Neural cell (in vitro differentiated cells): ENCODE measurements at regions not wholly inside any gene's neighbourhood (a gene's known extent, or its start where the extent isn't known, plus 50 kb on each side); places are given as distances from the start of the nearest gene placed in this dataset.

Experiments
- H2AFZ ChIP-seq: fragments of 200-600, 300-800 bp; sonication (generic), shearing (Covaris generic); 2 replicates; pipeline ENCODE4 v1.6.0; 2014; ENCODE audit warnings: low read depth, mild to moderate bottlenecking, antibody characterized with exemption, low read length, moderate library complexity
- H3F3A ChIP-seq: fragments of 200-600 bp; shearing (Covaris generic); 2 replicates; pipeline ENCODE4 v1.6.1; 2016; ENCODE audit warnings: mild to moderate bottlenecking, moderate library complexity, mixed read lengths, antibody characterized with exemption, low read length; ENCODE audit not compliant: insufficient read depth, poor library complexity, severe bottlenecking
- H3K27ac ChIP-seq: fragments of 200-600, 300-800 bp; sonication (generic), shearing (Covaris generic); 2 replicates; pipeline ENCODE4 v1.5.1; 2014; ENCODE audit warnings: mild to moderate bottlenecking, low read length, moderate library complexity
- H3K27me3 ChIP-seq: fragments of 300-800, 200-600 bp; sonication (generic), shearing (Covaris generic); 2 replicates; pipeline ENCODE4 v1.6.0; 2014; ENCODE audit warnings: mild to moderate bottlenecking, low read depth, low read length, moderate library complexity; ENCODE audit not compliant: insufficient read depth
- H3K36me3 ChIP-seq: fragments of 300-800, 200-600 bp; sonication (generic), shearing (Covaris generic); 2 replicates; pipeline ENCODE4 v1.5.1; 2014; ENCODE audit warnings: mild to moderate bottlenecking, antibody characterized with exemption, low read length, moderate library complexity; ENCODE audit not compliant: insufficient read depth
- H3K4me2 ChIP-seq: fragments of 300-800, 200-600 bp; sonication (generic), shearing (Covaris generic); 2 replicates; pipeline ENCODE4 v1.6.0; 2014; ENCODE audit warnings: mild to moderate bottlenecking, low read length
- H3K4me3 ChIP-seq: fragments of 300-800, 200-600 bp; sonication (generic), shearing (Covaris generic); 2 replicates; pipeline ENCODE4 v1.5.1; 2014; ENCODE audit warnings: mild to moderate bottlenecking, low read length, moderate library complexity
- H3K79me2 ChIP-seq: fragments of 200-600 bp; shearing (Covaris generic); replicated peaks from 2 replicates; pipeline ENCODE4 v1.6.0; 2014; ENCODE audit warnings: mild to moderate bottlenecking, low read length, moderate library complexity; ENCODE audit not compliant: insufficient read depth
- H3K9ac ChIP-seq: fragments of 300-800, 200-600 bp; sonication (generic), shearing (Covaris generic); 2 replicates; pipeline ENCODE4 v1.6.1; 2016; ENCODE audit warnings: mild to moderate bottlenecking, low read length, mixed read lengths
- H3K9me2 ChIP-seq: fragments of 200-600 bp; shearing (Covaris generic); 2 replicates; pipeline ENCODE4 v1.6.1; 2016; ENCODE audit warnings: mild to moderate bottlenecking, low read length, mixed read lengths; ENCODE audit not compliant: insufficient read depth
- H3K9me3 ChIP-seq: fragments of 200-600, 300-800 bp; sonication (generic), shearing (Covaris generic); 2 replicates; pipeline ENCODE4 v1.6.1; 2016; ENCODE audit warnings: mild to moderate bottlenecking, mixed run types, low read length, moderate library complexity, mixed read lengths
- H4K20me1 ChIP-seq: fragments of 200-600 bp; shearing (Covaris generic); 2 replicates; pipeline ENCODE4 v1.6.1; 2016; ENCODE audit warnings: mild to moderate bottlenecking, mixed run types; ENCODE audit not compliant: insufficient read depth
- EP300 ChIP-seq: fragments of 450-650 bp; conservative IDR thresholded peaks from 2 replicates; pipeline ENCODE4 v1.6.1; 2014; ENCODE audit warnings: antibody characterized with exemption, mild to moderate bottlenecking, moderate library complexity; ENCODE audit not compliant: poor library complexity, severe bottlenecking
- EZH2 ChIP-seq: fragments of 200-600, 300-800 bp; shearing (Covaris generic), sonication (generic); IDR thresholded peaks from 2 replicates; pipeline ENCODE4 v1.6.1; 2014; ENCODE audit warnings: antibody characterized with exemption, low read length, borderline replicate concordance, mild to moderate bottlenecking; ENCODE audit not compliant: insufficient read depth, poor library complexity, severe bottlenecking
- MXI1 ChIP-seq: fragments of 450-650 bp; conservative IDR thresholded peaks from 2 replicates; pipeline ENCODE4 v1.6.1; 2014; ENCODE audit warnings: antibody characterized with exemption, mild to moderate bottlenecking; ENCODE audit not compliant: poor library complexity, severe bottlenecking
- POLR2AphosphoS5 ChIP-seq: IDR thresholded peaks from 2 replicates; pipeline ENCODE4 v1.6.1; 2012
- RAD21 ChIP-seq: fragments of 450-650 bp; conservative IDR thresholded peaks from 2 replicates; pipeline ENCODE4 v1.6.1; 2014; ENCODE audit warnings: antibody characterized with exemption, mild to moderate bottlenecking, moderate library complexity
- SMC3 ChIP-seq: fragments of 450-650 bp; conservative IDR thresholded peaks from 2 replicates; pipeline ENCODE4 v1.6.1; 2014; ENCODE audit warnings: antibody characterized with exemption, mild to moderate bottlenecking, moderate library complexity; ENCODE audit not compliant: poor library complexity
- TAF1 ChIP-seq: IDR thresholded peaks from 2 replicates; pipeline ENCODE4 v1.6.1; 2012; ENCODE audit warnings: low read depth
- TF ChIP-seq, protein P1 (sequence below): IDR thresholded peaks from 2 replicates; pipeline ENCODE4 v1.6.1; 2012; ENCODE audit warnings: borderline replicate concordance
- TF ChIP-seq, protein P2 (sequence below): fragments of 450-650 bp; IDR thresholded peaks from 2 replicates; pipeline ENCODE4 v1.5.1; 2014; ENCODE audit warnings: antibody characterized with exemption, mild to moderate bottlenecking, moderate library complexity; ENCODE audit not compliant: poor library complexity, severe bottlenecking

DNA sequence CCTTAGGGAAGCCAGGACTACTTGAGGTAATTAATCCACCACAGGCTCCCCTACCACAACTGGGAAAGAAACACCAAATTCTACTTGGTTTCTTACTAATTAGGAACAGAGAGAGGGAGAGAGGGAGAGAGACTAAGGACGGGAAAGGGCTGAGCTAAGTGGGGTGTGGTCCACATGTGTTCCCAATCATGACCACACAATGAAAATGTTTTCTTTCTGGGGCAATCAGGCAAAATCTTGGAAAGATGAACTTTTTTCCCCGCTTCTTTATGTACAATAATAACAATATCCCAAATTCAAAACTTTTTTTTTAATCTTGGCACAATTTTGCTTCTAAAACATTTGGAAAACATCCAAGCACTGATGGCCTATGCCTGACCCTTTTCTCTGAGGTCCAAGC, 734.4 kb downstream of the MAFB start:
- TF ChIP-seq POLR2AphosphoS5 (no peak), EP300 (no peak), SMC3 (no peak), MXI1 (no peak), TAF1 (no peak), RAD21 (no peak), EZH2 (no peak)
- TF ChIP-seq, protein P1, sequence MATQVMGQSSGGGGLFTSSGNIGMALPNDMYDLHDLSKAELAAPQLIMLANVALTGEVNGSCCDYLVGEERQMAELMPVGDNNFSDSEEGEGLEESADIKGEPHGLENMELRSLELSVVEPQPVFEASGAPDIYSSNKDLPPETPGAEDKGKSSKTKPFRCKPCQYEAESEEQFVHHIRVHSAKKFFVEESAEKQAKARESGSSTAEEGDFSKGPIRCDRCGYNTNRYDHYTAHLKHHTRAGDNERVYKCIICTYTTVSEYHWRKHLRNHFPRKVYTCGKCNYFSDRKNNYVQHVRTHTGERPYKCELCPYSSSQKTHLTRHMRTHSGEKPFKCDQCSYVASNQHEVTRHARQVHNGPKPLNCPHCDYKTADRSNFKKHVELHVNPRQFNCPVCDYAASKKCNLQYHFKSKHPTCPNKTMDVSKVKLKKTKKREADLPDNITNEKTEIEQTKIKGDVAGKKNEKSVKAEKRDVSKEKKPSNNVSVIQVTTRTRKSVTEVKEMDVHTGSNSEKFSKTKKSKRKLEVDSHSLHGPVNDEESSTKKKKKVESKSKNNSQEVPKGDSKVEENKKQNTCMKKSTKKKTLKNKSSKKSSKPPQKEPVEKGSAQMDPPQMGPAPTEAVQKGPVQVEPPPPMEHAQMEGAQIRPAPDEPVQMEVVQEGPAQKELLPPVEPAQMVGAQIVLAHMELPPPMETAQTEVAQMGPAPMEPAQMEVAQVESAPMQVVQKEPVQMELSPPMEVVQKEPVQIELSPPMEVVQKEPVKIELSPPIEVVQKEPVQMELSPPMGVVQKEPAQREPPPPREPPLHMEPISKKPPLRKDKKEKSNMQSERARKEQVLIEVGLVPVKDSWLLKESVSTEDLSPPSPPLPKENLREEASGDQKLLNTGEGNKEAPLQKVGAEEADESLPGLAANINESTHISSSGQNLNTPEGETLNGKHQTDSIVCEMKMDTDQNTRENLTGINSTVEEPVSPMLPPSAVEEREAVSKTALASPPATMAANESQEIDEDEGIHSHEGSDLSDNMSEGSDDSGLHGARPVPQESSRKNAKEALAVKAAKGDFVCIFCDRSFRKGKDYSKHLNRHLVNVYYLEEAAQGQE = no peak
- TF ChIP-seq, protein P2, sequence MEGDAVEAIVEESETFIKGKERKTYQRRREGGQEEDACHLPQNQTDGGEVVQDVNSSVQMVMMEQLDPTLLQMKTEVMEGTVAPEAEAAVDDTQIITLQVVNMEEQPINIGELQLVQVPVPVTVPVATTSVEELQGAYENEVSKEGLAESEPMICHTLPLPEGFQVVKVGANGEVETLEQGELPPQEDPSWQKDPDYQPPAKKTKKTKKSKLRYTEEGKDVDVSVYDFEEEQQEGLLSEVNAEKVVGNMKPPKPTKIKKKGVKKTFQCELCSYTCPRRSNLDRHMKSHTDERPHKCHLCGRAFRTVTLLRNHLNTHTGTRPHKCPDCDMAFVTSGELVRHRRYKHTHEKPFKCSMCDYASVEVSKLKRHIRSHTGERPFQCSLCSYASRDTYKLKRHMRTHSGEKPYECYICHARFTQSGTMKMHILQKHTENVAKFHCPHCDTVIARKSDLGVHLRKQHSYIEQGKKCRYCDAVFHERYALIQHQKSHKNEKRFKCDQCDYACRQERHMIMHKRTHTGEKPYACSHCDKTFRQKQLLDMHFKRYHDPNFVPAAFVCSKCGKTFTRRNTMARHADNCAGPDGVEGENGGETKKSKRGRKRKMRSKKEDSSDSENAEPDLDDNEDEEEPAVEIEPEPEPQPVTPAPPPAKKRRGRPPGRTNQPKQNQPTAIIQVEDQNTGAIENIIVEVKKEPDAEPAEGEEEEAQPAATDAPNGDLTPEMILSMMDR = no peak
- H3K4me3 ChIP-seq = no peak overlapping the region
- no peaks in the 10 kb centered on the region for H3K9me2 ChIP-seq
- no peaks in the 10 kb centered on the region for H3F3A ChIP-seq
- no peak overlapping the region for H3K27ac ChIP-seq
- H3K27me3 ChIP-seq = no peaks in the 10 kb centered on the region
- H3K9me3 ChIP-seq = no peaks in the 10 kb centered on the region
- H3K36me3 ChIP-seq = no peaks in the 10 kb centered on the region
- H3K79me2 ChIP-seq = no peaks in the 10 kb centered on the region
- H3K9ac ChIP-seq = no peak overlapping the region
- H4K20me1 ChIP-seq = no peaks in the 10 kb centered on the region
- no peak overlapping the region for H3K4me2 ChIP-seq
- H2AFZ ChIP-seq = no peak overlapping the region

DNA sequence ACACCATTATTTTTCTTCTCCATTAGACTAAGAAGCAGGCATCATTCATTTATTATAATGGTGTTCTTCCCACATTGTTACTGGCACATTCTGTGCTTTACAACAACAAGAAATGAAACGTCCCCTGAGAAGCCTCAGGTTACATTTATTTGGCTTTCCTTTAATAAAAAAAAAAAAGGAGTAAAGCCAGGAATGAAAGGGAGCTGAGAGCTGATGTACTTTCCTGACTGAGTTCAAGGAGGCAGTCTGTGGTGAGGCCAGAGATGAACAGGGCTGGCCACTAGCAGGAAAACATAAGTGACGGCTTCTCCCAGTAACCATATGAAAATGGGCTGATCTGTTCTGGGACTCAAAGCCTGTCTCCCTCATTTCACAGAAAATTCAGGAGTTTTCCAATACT, 742.1 kb downstream of the MAFB start:
- no peaks in the 10 kb centered on the region for H3K9me3 ChIP-seq
- no peak overlapping the region for H2AFZ ChIP-seq
- H3K27ac ChIP-seq = no peak overlapping the region
- H3K36me3 ChIP-seq = no peaks in the 10 kb centered on the region
- no peak overlapping the region for H3K4me2 ChIP-seq
- no peak overlapping the region for H3K9ac ChIP-seq
- TF ChIP-seq, protein P2 = no peak
- TF ChIP-seq MXI1 (no peak), EZH2 (no peak), EP300 (no peak), POLR2AphosphoS5 (no peak), RAD21 (no peak), SMC3 (no peak), TAF1 (no peak)
- TF ChIP-seq, protein P1 = no peak
- H3K79me2 ChIP-seq = no peaks in the 10 kb centered on the region
- no peaks in the 10 kb centered on the region for H3K27me3 ChIP-seq
- H3K4me3 ChIP-seq = no peak overlapping the region
- no peaks in the 10 kb centered on the region for H3K9me2 ChIP-seq
- no peaks in the 10 kb centered on the region for H3F3A ChIP-seq
- H4K20me1 ChIP-seq = no peaks in the 10 kb centered on the region
